HS-27A (cell line): ENCODE measurements at regions not wholly inside any gene's neighbourhood (a gene's known extent, or its start where the extent isn't known, plus 50 kb on each side); places are given as distances from the start of the nearest gene placed in this dataset.

ENCODE experiments used
- DNase-seq: peaks from one replicate; pipeline ENCODE4 v3.0.0-alpha.2; 2012; ENCODE audit warnings: low read depth, missing footprints

GRCh38 chr1:187442603-187443002, 613.9 kb downstream of the PLA2G4A start:
- no peak for DNase-seq

GRCh38 chr1:187443939-187444338, 615.2 kb downstream of the PLA2G4A start:
- no peak for DNase-seq

GRCh38 chr1:187445066-187445465, 616.3 kb downstream of the PLA2G4A start:
- DNase-seq: no peak

- no peak for DNase-seq
These were observed 622.5 kb downstream of the PLA2G4A start for GRCh38 chr1:187451238-187451637.

DNA sequence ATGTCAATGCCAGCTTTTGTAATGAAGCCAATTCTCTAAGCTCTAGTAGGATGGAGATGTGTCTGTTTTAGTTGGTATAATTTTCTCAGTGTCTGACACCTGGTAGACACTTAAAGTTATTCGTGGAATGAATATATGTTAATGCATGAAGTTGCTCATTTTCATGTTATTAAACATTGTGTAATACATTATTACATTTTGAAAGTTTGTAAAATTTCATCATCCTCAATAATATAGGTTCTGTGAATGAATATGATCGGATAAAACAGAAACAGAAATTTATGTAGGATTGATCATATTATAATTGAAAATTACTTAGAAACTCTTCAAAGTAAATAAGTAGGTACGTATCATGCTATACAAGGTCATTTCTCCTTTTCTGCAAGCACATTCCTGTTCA, 625.3 kb downstream of the PLA2G4A start:
- DNase-seq: no peak

GRCh38 chr1:187456446-187456845, 627.7 kb downstream of the PLA2G4A start:
- DNase-seq: no peak

DNA sequence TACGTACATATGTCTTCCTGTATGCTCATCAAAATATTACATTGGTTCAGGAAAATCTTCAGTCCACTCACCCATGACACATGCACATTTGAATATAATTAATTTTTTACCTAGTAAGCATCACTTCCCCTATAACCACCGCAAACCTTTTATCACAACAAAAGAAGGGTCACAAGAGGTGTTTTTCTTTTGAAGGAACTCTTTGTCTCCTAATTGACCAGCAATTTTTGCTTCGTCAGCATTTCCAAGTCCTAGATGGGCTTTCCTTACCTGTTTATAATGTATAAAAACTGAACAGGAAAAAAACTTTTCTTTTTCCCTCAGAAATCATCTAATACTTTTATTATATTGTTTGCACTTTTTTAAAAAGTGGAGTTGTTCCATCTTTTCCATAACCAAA, 631.3 kb downstream of the PLA2G4A start:
- no peak for DNase-seq

GRCh38 chr1:187464320-187464719, 635.6 kb downstream of the PLA2G4A start:
- DNase-seq: no peak

GRCh38 chr1:187465441-187465840, 636.7 kb downstream of the PLA2G4A start:
- no peak for DNase-seq

DNA sequence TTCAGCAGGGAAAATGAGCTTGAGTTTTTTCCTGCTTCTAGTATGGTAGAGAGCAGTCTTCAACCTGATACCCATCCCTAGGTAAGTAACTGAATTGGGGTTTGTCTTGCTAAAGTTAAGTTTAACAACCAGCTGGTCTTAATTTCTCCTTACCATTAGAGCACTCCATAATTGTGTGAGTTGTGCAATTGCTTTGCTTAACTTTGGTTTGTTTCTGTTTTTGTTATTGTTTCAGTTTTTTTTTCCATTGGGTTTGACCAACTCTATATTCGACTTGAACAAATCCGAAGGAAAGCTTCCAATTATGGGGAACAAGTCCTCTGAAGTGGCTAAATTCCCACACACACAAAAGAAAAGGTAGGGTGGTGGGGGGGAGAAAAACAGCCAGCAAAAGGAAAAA, 641.1 kb downstream of the PLA2G4A start:
- DNase-seq: no peak

DNA sequence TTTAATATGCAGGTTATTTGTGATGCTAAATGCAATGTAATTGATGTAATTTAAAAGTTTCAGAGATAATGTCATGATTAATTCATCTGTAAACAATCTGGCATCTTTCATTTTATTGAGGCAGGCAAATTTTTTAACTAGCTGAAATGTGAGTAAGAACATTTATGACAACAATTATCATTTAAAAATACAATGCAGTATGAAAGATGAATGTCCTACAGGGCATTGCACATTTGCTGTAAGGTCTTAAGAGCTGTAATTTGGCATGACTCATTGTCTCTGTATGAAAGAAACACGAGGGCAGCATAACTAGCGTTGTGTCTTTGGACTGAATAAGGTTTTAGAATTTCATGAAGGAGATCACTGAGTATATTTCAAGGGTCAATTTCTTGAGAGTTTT, 642.8 kb downstream of the PLA2G4A start:
- DNase-seq: no peak

- DNase-seq: no peak
These were observed 645.6 kb downstream of the PLA2G4A start for GRCh38 chr1:187474336-187474735.

DNA sequence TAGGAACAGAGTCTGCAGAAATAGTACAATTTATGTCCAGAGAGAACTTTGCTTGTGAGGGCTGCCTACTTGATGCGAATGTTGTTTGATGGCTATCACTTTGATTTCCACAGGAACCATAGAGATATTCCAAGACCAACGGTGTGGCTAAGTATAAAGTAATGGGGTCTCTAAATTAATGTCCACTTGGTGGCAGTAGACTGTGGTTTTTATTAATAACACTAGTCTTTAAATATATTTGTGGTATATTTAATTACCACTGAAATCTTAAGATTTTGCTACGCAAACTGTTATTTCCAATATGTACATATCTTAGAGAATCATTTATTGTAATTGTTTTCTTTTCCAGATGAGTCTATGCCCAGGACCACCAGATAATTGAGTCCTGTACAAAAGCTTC, 647.9 kb downstream of the PLA2G4A start:
- no peak for DNase-seq

DNA sequence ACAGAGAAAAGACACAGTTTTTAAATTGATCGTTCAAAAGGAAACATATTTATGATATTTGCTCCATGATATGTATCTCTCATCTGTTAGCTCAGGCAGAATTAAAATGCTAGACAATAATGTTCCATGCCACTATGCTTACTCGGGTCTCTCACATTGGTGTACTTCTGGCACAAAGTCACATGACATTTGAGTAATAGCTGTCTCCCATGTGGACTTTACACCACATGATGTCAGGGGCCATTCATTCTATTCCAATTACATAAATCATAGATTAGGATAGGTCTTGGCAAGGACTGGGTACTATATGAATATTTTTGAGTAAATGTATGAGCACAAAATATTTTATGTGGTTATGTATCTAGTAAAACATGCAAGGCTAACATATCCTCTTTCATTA, 648.4 kb downstream of the PLA2G4A start:
- DNase-seq: no peak

DNA sequence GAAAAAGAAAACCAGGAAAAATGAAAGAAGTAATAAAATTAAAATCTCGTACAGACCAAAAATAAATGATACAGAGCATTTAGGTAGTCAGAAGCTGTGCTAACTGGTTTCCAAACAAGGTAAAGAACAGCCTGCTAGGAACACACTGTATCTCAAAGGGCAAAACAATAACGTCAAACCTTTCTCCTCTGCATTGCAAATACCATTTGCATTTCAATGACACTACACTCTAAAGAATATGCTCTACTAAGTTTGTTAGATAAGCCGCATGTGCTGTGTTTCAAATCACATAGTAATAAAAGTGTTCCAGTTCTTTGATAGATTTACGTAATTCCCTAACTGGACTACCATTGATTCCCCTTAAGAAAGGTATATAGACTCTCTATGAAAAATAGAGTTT, 648.8 kb downstream of the PLA2G4A start:
- no peak for DNase-seq

- no peak for DNase-seq
These were observed 652.9 kb downstream of the PLA2G4A start for GRCh38 chr1:187481581-187482148.

DNA sequence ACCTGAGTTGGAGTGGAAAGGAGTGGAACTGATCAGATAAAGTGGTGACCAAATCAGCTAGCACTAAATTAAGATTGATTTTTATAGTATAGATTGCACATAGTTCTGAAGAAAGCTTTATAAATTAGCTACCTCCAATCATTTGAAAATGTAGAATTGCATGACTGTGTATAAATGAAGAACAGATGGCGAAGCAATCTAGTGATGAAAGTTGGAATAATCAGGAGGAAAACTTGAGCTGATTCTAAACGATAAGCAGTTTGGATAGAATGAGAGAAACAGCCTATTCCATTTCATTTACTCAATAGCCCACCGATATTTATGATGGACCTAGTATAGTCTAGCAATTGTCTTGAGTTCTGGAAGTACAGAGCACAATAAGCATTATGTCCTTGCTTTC, 661.5 kb downstream of the PLA2G4A start:
- no peak for DNase-seq

DNA sequence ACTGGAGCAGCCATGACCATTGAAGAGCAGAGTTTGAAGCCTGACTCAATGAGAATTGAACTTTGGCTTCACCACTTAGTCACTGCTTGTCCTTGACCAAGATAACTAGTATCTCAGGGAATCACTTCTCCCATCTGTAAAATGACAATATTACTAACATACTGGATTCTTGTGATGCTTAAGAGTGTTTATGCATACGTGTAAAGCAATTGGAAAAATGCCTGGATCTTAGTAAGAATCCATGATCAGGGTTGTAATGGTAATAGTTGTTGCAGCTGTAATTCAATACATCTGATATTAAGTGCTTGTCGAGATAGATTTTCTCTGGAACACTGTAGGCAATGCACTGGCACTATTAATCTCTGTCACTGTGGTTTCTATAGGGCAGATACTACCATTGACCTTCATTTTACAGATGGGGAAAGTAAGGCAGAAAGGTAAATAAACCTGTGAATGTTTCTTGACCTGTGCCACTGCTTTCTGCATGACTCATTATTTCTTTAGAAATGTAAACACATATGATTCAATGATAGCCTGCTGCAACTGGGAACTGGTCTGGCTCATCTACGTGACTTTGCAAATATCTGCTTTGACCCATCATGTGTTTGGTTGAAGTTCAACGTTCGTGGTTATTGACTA, 662.5 kb downstream of the PLA2G4A start:
- no peak for DNase-seq

DNA sequence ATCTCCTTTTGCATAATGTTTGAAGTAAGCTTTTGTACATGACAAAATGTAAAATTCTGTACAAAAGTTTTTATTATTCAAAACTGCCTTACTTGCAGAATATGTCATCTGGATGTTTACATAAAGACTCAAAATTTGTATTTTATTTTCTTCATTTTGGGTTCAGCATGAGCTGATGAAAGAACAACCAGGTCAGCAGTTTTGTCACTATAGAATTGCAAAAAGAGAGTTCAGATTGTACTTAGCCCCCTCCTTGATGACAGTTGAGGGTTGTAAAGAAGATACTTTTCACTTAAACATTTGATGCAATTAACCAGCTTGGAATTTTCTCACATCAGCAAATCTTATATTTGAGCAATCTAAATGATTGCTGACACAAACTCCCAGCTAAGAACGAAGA, 669.3 kb downstream of the PLA2G4A start:
- DNase-seq: no peak

DNA sequence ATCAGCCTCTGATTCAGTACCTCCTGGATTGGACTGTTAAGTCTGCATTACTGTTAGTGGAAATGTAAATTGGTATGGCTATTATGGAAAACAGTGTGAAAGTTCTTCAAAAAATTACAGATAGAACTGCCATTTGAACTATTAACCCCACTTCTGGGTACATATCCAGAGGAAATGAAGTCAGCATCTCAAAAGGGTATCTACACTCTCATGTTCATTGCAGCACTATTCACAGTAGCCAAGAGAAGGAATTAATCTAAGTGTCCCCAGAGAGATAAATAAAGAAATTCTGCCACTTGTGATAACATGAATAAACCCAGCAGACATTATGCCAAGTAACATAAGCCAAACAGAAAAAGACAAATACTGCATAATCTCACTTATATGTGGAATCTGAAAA, 676.0 kb downstream of the PLA2G4A start:
- DNase-seq: no peak

DNA sequence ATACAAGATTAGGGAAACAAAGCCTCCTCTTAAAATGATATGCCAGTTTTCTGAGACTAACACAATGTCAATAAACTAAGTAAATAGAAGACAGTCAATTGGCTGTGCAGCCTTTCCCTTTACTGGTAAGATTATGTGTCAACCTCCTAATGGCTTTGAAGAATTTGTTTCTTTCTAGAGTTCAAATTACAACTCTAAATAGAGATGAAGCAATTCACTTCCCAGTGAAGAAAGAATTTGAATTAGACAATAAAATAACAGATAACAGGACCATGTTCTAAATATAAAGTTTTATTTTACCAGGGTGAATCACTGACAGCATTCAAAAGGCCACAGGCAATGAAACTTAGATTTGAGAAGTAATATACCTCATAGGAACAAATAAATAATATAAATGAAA, 680.3 kb downstream of the PLA2G4A start:
- DNase-seq: no peak

- DNase-seq: no peak
These were observed 684.4 kb downstream of the PLA2G4A start for GRCh38 chr1:187513190-187513589.

- DNase-seq: no peak
These were observed 685.4 kb downstream of the PLA2G4A start for GRCh38 chr1:187514110-187514509.

- no peak for DNase-seq
These were observed 688.1 kb downstream of the PLA2G4A start for GRCh38 chr1:187516874-187517273.
